WTC11 (cell line): ENCODE measurements at regions not wholly inside any gene's neighbourhood (a gene's known extent, or its start where the extent isn't known, plus 50 kb on each side); places are given as distances from the start of the nearest gene placed in this dataset.

Experiments
- ATAC-seq: fragments of 200-7000 bp; cut with Tn5 transposase; 2 replicates; pipeline ENCODE4 v1.10.0; 2021; ENCODE audit warnings: mild to moderate bottlenecking, moderate library complexity
- CTCF ChIA-PET: fragments of 300-600 bp; sonication (Branson Sonifier 250); formaldehyde crosslinking; loops from one replicate; lab custom pipeline; 2021; ENCODE audit warnings: antibody characterized with exemption; lab: Charles Lee
- POLR2A ChIA-PET: fragments of 350-600 bp; sonication (Branson Sonifier 250); formaldehyde crosslinking; loops from one replicate; lab custom pipeline; 2021; ENCODE audit warnings: antibody characterized with exemption; lab: Charles Lee
- DNase-seq: peaks from one replicate; pipeline ENCODE4 v3.0.0; 2021; ENCODE audit warnings: low spot score
- H3K27ac Mint-ChIP-seq: 2 replicates; pipeline ENCODE4 v1.8.0; 2021; ENCODE audit warnings: mixed read lengths
- H3K27me3 Mint-ChIP-seq: 2 replicates; pipeline ENCODE4 v1.8.0; 2021; ENCODE audit warnings: low read depth, mild to moderate bottlenecking, moderate library complexity, mixed read lengths
- H3K36me3 Mint-ChIP-seq: 2 replicates; pipeline ENCODE4 v1.8.0; 2021; ENCODE audit warnings: mixed read lengths
- H3K4me1 Mint-ChIP-seq: 2 replicates; pipeline ENCODE4 v1.8.0; 2022; ENCODE audit warnings: mixed read lengths
- H3K4me3 Mint-ChIP-seq: 2 replicates; pipeline ENCODE4 v1.8.0; 2021; ENCODE audit warnings: mild to moderate bottlenecking, moderate library complexity, mixed read lengths
- H3K9me3 Mint-ChIP-seq: 2 replicates; pipeline ENCODE4 v1.8.0; 2021; ENCODE audit warnings: mixed read lengths
- AFF4 ChIP-seq: sonication (generic); formaldehyde crosslinking; IDR thresholded peaks from 2 replicates; pipeline ENCODE4 v1.8.1; 2023; ENCODE audit warnings: mild to moderate bottlenecking, missing genetic modification reagents, borderline replicate concordance
- CREM ChIP-seq: sonication (generic); formaldehyde crosslinking; IDR thresholded peaks from 2 replicates; pipeline ENCODE4 v1.8.1; 2022; ENCODE audit warnings: mild to moderate bottlenecking, missing genetic modification reagents, moderate library complexity
- EMX1 ChIP-seq: fragments of 250-450 bp; sonication (Bioruptor Pico); IDR thresholded peaks from 2 replicates; pipeline ENCODE4 v1.8.0; 2021; ENCODE audit warnings: mild to moderate bottlenecking
- ERG ChIP-seq: fragments of 250-450 bp; sonication (Bioruptor Pico); IDR thresholded peaks from 2 replicates; pipeline ENCODE4 v1.8.0; 2021; ENCODE audit warnings: mild to moderate bottlenecking
- ESRRA ChIP-seq: sonication (generic); formaldehyde crosslinking; IDR thresholded peaks from 2 replicates; pipeline ENCODE4 v1.8.1; 2022; ENCODE audit warnings: mild to moderate bottlenecking, missing genetic modification reagents, borderline replicate concordance
- ETV6 ChIP-seq: sonication (generic); formaldehyde crosslinking; IDR thresholded peaks from 2 replicates; pipeline ENCODE4 v1.8.1; 2022; ENCODE audit warnings: mild to moderate bottlenecking, missing genetic modification reagents
- FOXK1 ChIP-seq: sonication (generic); formaldehyde crosslinking; IDR thresholded peaks from 2 replicates; pipeline ENCODE4 v1.8.0; 2022; ENCODE audit warnings: mild to moderate bottlenecking, moderate library complexity, missing genetic modification reagents
- IRF2 ChIP-seq: sonication (generic); formaldehyde crosslinking; IDR thresholded peaks from 2 replicates; pipeline ENCODE4 v1.8.0; 2022; ENCODE audit warnings: low read depth, missing genetic modification reagents, borderline replicate concordance
- JAZF1 ChIP-seq: fragments of 250-450 bp; sonication (Bioruptor Pico); IDR thresholded peaks from 2 replicates; pipeline ENCODE4 v1.9.0; 2021; ENCODE audit warnings: moderate library complexity, mild to moderate bottlenecking, inconsistent platforms
- JUN ChIP-seq: sonication (generic); formaldehyde crosslinking; IDR thresholded peaks from 2 replicates; pipeline ENCODE4 v1.8.0; 2023; ENCODE audit warnings: mild to moderate bottlenecking, missing genetic modification reagents
- MXD4 ChIP-seq: fragments of 250-450 bp; sonication (Bioruptor Pico); IDR thresholded peaks from 2 replicates; pipeline ENCODE4 v1.8.0; 2021; ENCODE audit warnings: mild to moderate bottlenecking, moderate library complexity, borderline replicate concordance
- RELA ChIP-seq: sonication (generic); formaldehyde crosslinking; IDR thresholded peaks from 2 replicates; pipeline ENCODE4 v1.8.1; 2022; ENCODE audit warnings: missing genetic modification reagents, mild to moderate bottlenecking, borderline replicate concordance
- ZNF138 ChIP-seq: sonication (generic); formaldehyde crosslinking; conservative IDR thresholded peaks from 2 replicates; pipeline ENCODE4 v1.8.1; 2022; ENCODE audit warnings: mild to moderate bottlenecking, moderate library complexity, missing genetic modification reagents
- ZNF281 ChIP-seq: sonication (generic); formaldehyde crosslinking; IDR thresholded peaks from 2 replicates; pipeline ENCODE4 v1.8.0; 2023; ENCODE audit warnings: mild to moderate bottlenecking, missing genetic modification reagents
- TF ChIP-seq, protein P1 (sequence below): sonication (generic); formaldehyde crosslinking; IDR thresholded peaks from 2 replicates; pipeline ENCODE4 v1.8.1; 2022; ENCODE audit warnings: low read depth, missing genetic modification reagents, borderline replicate concordance
- TF ChIP-seq, protein P2 (sequence below): sonication (generic); formaldehyde crosslinking; IDR thresholded peaks from 2 replicates; pipeline ENCODE4 v1.8.1; 2022; ENCODE audit warnings: mild to moderate bottlenecking, missing genetic modification reagents, moderate library complexity, borderline replicate concordance
- TF ChIP-seq, protein P3 (sequence below): fragments of 250-450 bp; sonication (Bioruptor Pico); IDR thresholded peaks from 2 replicates; pipeline ENCODE4 v1.9.0; 2021; ENCODE audit warnings: mild to moderate bottlenecking
- TF ChIP-seq, protein P4 (sequence below): sonication (generic); formaldehyde crosslinking; IDR thresholded peaks from 2 replicates; pipeline ENCODE4 v1.8.1; 2023; ENCODE audit warnings: mild to moderate bottlenecking, moderate library complexity, missing genetic modification reagents

DNA sequence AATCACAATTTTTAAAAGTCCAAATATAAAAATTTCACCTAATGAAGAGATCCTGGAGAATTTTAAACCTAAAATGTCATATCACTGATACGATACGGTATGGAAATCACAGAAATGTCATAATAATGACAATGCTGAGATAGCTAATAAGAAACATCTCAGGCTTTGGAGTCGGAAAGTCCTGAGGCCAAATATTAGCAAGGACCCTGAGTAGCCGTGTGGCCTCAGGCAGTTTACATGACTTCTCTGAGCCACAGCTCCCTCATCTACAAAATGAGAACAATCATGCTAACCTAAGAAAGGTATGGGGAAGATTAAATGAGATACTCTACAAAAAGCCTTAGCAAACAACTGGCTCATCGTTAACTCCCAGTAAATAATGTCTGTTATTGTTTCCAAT is 100.9 kb upstream of the NEBL start:
- Mint-ChIP-seq H3K4me1 (peaks cover 13% of the 10 kb centered on the region; the same call in 1 of the 2 replicates), H3K27me3 (no peaks in the 10 kb centered on the region; the same call in 1 of the 2 replicates), H3K36me3 (no peaks in the 10 kb centered on the region), H3K27ac (no peak overlapping the region), H3K4me3 (no peak overlapping the region), H3K9me3 (peaks cover 10% of the 10 kb centered on the region)
- ChIA-PET POLR2A (no interaction called here), CTCF (no interaction called here)
- no peak for ATAC-seq
- TF ChIP-seq ERG (CRISPR knock-in tag) (no peak), ZNF281 (CRISPR knock-in tag) (no peak), JAZF1 (CRISPR knock-in tag) (no peak), JUN (CRISPR knock-in tag) (no peak), RELA (CRISPR knock-in tag) (no peak), CREM (no peak), FOXK1 (CRISPR knock-in tag) (no peak), EMX1 (CRISPR knock-in tag) (no peak), MXD4 (CRISPR knock-in tag) (no peak), ZNF138 (CRISPR knock-in tag) (no peak), ETV6 (no peak)
- TF ChIP-seq, protein P1, sequence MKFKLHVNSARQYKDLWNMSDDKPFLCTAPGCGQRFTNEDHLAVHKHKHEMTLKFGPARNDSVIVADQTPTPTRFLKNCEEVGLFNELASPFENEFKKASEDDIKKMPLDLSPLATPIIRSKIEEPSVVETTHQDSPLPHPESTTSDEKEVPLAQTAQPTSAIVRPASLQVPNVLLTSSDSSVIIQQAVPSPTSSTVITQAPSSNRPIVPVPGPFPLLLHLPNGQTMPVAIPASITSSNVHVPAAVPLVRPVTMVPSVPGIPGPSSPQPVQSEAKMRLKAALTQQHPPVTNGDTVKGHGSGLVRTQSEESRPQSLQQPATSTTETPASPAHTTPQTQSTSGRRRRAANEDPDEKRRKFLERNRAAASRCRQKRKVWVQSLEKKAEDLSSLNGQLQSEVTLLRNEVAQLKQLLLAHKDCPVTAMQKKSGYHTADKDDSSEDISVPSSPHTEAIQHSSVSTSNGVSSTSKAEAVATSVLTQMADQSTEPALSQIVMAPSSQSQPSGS (CRISPR knock-in tag): no peak
- TF ChIP-seq, protein P2, sequence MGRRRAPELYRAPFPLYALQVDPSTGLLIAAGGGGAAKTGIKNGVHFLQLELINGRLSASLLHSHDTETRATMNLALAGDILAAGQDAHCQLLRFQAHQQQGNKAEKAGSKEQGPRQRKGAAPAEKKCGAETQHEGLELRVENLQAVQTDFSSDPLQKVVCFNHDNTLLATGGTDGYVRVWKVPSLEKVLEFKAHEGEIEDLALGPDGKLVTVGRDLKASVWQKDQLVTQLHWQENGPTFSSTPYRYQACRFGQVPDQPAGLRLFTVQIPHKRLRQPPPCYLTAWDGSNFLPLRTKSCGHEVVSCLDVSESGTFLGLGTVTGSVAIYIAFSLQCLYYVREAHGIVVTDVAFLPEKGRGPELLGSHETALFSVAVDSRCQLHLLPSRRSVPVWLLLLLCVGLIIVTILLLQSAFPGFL (CRISPR knock-in tag): no peak
- no peak for DNase-seq

GRCh38 chr10:20995123-20995987 is 98.2 kb upstream of the NEBL start:
- DNase-seq: no peak
- H3K4me1 Mint-ChIP-seq: peaks cover 5% of the 10 kb centered on the region; the same call in 1 of the 2 replicates
- CTCF ChIA-PET: interaction anchor here (1.2 kb wide), 1 partner anchor 246 kb away, joined by 3 read pairs; no protein-coding TSS in a partner anchor
- H3K9me3 Mint-ChIP-seq: peaks cover 11% of the 10 kb centered on the region
- no peaks in the 10 kb centered on the region for H3K36me3 Mint-ChIP-seq
- H3K27ac Mint-ChIP-seq: no peak overlapping the region
- no peak overlapping the region for H3K4me3 Mint-ChIP-seq
- POLR2A ChIA-PET: no interaction called here
- TF ChIP-seq, protein P3, sequence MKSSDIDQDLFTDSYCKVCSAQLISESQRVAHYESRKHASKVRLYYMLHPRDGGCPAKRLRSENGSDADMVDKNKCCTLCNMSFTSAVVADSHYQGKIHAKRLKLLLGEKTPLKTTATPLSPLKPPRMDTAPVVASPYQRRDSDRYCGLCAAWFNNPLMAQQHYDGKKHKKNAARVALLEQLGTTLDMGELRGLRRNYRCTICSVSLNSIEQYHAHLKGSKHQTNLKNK (CRISPR knock-in tag): no peak
- TF ChIP-seq IRF2 (CRISPR knock-in tag) (no peak), AFF4 (no peak), ESRRA (CRISPR knock-in tag) (no peak), CREM (no peak), EMX1 (CRISPR knock-in tag) (no peak)
- TF ChIP-seq, protein P4, sequence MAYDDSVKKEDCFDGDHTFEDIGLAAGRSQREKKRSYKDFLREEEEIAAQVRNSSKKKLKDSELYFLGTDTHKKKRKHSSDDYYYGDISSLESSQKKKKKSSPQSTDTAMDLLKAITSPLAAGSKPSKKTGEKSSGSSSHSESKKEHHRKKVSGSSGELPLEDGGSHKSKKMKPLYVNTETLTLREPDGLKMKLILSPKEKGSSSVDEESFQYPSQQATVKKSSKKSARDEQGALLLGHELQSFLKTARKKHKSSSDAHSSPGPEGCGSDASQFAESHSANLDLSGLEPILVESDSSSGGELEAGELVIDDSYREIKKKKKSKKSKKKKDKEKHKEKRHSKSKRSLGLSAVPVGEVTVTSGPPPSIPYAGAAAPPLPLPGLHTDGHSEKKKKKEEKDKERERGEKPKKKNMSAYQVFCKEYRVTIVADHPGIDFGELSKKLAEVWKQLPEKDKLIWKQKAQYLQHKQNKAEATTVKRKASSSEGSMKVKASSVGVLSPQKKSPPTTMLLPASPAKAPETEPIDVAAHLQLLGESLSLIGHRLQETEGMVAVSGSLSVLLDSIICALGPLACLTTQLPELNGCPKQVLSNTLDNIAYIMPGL: no peak
- H3K27me3 Mint-ChIP-seq: no peaks in the 10 kb centered on the region; the same call in 1 of the 2 replicates
- ATAC-seq: no peak
